Hypothalamus (tissue), 51 donors: ENCODE measurements at regions not wholly inside any gene's neighbourhood (a gene's known extent, or its start where the extent isn't known, plus 50 kb on each side); places are given as distances from the start of the nearest gene placed in this dataset.

ENCODE experiments used
- DNase-seq, 51 donors: peaks; one replicate each; lab custom pipeline; 2025; lab: John Stamatoyannopoulos, UW

- DNase-seq: no peak
These were observed 109.2 kb upstream of the FUT8 start for GRCh38 chr14:65303190-65303898.

- no peak for DNase-seq
These were observed 108.7 kb upstream of the FUT8 start for GRCh38 chr14:65303899-65304222.

GRCh38 chr14:65304239-65304638 is 108.3 kb upstream of the FUT8 start:
- DNase-seq: no peak

- no peak for DNase-seq
These were observed 107.6 kb upstream of the FUT8 start for GRCh38 chr14:65304963-65305362.

GRCh38 chr14:65308536-65308935 is 104.0 kb upstream of the FUT8 start:
- DNase-seq: no peak

GRCh38 chr14:65310568-65310967 is 102.0 kb upstream of the FUT8 start:
- DNase-seq: no peak

- DNase-seq: no peak
These were observed 99.7 kb upstream of the FUT8 start for GRCh38 chr14:65312859-65313258.

- DNase-seq: no peak
These were observed 93.7 kb upstream of the FUT8 start for GRCh38 chr14:65318636-65319506.

- no peak for DNase-seq
These were observed 91.7 kb upstream of the FUT8 start for GRCh38 chr14:65320661-65321308.

- no peak for DNase-seq
These were observed 91.1 kb upstream of the FUT8 start for GRCh38 chr14:65321370-65321875.

GRCh38 chr14:65329481-65329880 is 83.0 kb upstream of the FUT8 start:
- no peak for DNase-seq

GRCh38 chr14:65329911-65330310 is 82.6 kb upstream of the FUT8 start:
- no peak for DNase-seq

GRCh38 chr14:65330416-65330815 is 82.1 kb upstream of the FUT8 start:
- DNase-seq: no peak

- DNase-seq: no peak
These were observed 80.9 kb upstream of the FUT8 start for GRCh38 chr14:65331652-65332051.

- DNase-seq: no peak
These were observed 80.2 kb upstream of the FUT8 start for GRCh38 chr14:65332141-65332871.

- no peak for DNase-seq
These were observed 78.4 kb upstream of the FUT8 start for GRCh38 chr14:65333943-65334687.

- DNase-seq: no peak
These were observed 77.6 kb upstream of the FUT8 start for GRCh38 chr14:65334765-65335410.

GRCh38 chr14:65335411-65335947 is 77.1 kb upstream of the FUT8 start:
- no peak for DNase-seq

- DNase-seq: no peak
These were observed 76.3 kb upstream of the FUT8 start for GRCh38 chr14:65336191-65336591.
